Prostate gland (tissue), 2 donors: ENCODE measurements at regions not wholly inside any gene's neighbourhood (a gene's known extent, or its start where the extent isn't known, plus 50 kb on each side); places are given as distances from the start of the nearest gene placed in this dataset.

Experiments used
- POLR2A ChIP-seq: fragments of 450-650 bp; IDR thresholded peaks from one replicate; pipeline ENCODE4 v1.6.1; 2016; ENCODE audit warnings: antibody characterized with exemption, mild to moderate bottlenecking
- TF ChIP-seq, protein P1 (sequence below), 4 experiments: fragments of 200-600 bp in 2 of 4; fragments of 450-650 bp in 2 of 4; sonication (generic) in 2 of 4; IDR thresholded peaks; 1 replicate in 3 of 4; 2 replicates in 1 of 4; pipeline ENCODE4 v1.5.1; 2016 to 2019; ENCODE audit warnings: antibody characterized with exemption in 4 of 4, mild to moderate bottlenecking in 2 of 4, moderate library complexity in 2 of 4

DNA sequence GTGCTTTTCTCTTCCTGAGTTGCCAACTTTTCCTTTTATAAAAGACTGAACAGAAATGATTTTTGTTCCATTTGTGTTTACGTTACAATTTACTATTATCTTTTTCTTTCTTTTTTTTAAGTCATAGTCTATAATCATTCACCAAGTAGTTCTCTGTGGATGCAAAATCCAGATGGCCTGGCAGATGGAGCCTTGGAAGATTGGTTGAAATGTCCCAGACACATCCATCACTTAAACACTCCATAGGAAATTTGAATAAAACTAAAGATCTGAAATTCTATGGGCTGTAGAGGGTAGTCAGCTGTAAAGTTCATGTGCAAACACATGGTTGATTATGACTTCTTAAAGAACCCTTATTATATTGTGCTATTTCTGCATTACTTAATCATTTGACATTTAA lies 164.8 kb upstream of the DOCK10 start:
- TF ChIP-seq, protein P1, sequence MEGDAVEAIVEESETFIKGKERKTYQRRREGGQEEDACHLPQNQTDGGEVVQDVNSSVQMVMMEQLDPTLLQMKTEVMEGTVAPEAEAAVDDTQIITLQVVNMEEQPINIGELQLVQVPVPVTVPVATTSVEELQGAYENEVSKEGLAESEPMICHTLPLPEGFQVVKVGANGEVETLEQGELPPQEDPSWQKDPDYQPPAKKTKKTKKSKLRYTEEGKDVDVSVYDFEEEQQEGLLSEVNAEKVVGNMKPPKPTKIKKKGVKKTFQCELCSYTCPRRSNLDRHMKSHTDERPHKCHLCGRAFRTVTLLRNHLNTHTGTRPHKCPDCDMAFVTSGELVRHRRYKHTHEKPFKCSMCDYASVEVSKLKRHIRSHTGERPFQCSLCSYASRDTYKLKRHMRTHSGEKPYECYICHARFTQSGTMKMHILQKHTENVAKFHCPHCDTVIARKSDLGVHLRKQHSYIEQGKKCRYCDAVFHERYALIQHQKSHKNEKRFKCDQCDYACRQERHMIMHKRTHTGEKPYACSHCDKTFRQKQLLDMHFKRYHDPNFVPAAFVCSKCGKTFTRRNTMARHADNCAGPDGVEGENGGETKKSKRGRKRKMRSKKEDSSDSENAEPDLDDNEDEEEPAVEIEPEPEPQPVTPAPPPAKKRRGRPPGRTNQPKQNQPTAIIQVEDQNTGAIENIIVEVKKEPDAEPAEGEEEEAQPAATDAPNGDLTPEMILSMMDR (IDR thresholded peaks at IDR 0.05) = no peak
- no peak for TF ChIP-seq POLR2A
